ENCODE measurements at regions not wholly inside any gene's neighbourhood (a gene's known extent, or its start where the extent isn't known, plus 50 kb on each side); places are given as distances from the start of the nearest gene placed in this dataset.
A peak's percentile ranks its signal among the peaks of the same experiment; 100 is the strongest.
"Not testable (repeated sequence)": the region's sequence is repeated elsewhere in the genome, so short reads cannot be mapped to it uniquely, and the experiment has no call there.

- DNase-seq: not testable (repeated sequence)
Measured at GRCh38 chr2:89026296-89026695, 334.8 kb downstream of the RPIA start.

GRCh38 chr2:89027115-89027514 lies 335.6 kb downstream of the RPIA start:
- not testable (repeated sequence) for DNase-seq

- DNase-seq: not testable (repeated sequence)
Measured at GRCh38 chr2:89027536-89027935, 336.1 kb downstream of the RPIA start.

GRCh38 chr2:89029257-89029656 lies 337.8 kb downstream of the RPIA start:
- DNase-seq: not testable (repeated sequence)

GRCh38 chr2:89048138-89049066 lies 356.9 kb downstream of the RPIA start:
- DNase-seq: peak; percentile 40

GRCh38 chr2:89058616-89059015 lies 367.1 kb downstream of the RPIA start:
- not testable (repeated sequence) for DNase-seq

- DNase-seq: not testable (repeated sequence)
Measured at GRCh38 chr2:89061174-89061573, 369.7 kb downstream of the RPIA start.

GRCh38 chr2:89076771-89077170 lies 385.3 kb downstream of the RPIA start:
- not testable (repeated sequence) for DNase-seq

- DNase-seq: not testable (repeated sequence)
Measured at GRCh38 chr2:89092911-89093310, 401.4 kb downstream of the RPIA start.

GRCh38 chr2:89095060-89095459 lies 403.6 kb downstream of the RPIA start:
- DNase-seq: not testable (repeated sequence)

GRCh38 chr2:89102587-89102986 lies 411.1 kb downstream of the RPIA start:
- not testable (repeated sequence) for DNase-seq

- not testable (repeated sequence) for DNase-seq
Measured at GRCh38 chr2:89106369-89107019, 415.0 kb downstream of the RPIA start.

GRCh38 chr2:89112434-89112833 lies 421.0 kb downstream of the RPIA start:
- DNase-seq: not testable (repeated sequence)

GRCh38 chr2:89113286-89113685 lies 421.8 kb downstream of the RPIA start:
- not testable (repeated sequence) for DNase-seq

GRCh38 chr2:89129440-89129839 lies 438.0 kb downstream of the RPIA start:
- DNase-seq: not testable (repeated sequence)

- not testable (repeated sequence) for DNase-seq
Measured at GRCh38 chr2:89130665-89131308, 439.3 kb downstream of the RPIA start.

GRCh38 chr2:89142959-89143358 lies 451.5 kb downstream of the RPIA start:
- DNase-seq: not testable (repeated sequence)

GRCh38 chr2:89145342-89145741 lies 453.9 kb downstream of the RPIA start:
- DNase-seq: not testable (repeated sequence)

GRCh38 chr2:89148256-89148655 lies 456.8 kb downstream of the RPIA start:
- DNase-seq: not testable (repeated sequence)

- DNase-seq: not testable (repeated sequence)
Measured at GRCh38 chr2:89151699-89152098, 460.2 kb downstream of the RPIA start.

GRCh38 chr2:89152501-89152900 lies 461.0 kb downstream of the RPIA start:
- not testable (repeated sequence) for DNase-seq

- DNase-seq: peak; percentile 5
Measured at GRCh38 chr2:89153210-89153609, 461.7 kb downstream of the RPIA start.

- not testable (repeated sequence) for DNase-seq
Measured at GRCh38 chr2:89154247-89154682, 462.8 kb downstream of the RPIA start.
